ENCODE measurements at regions not wholly inside any gene's neighbourhood (a gene's known extent, or its start where the extent isn't known, plus 50 kb on each side); places are given as distances from the start of the nearest gene placed in this dataset.

DNA sequence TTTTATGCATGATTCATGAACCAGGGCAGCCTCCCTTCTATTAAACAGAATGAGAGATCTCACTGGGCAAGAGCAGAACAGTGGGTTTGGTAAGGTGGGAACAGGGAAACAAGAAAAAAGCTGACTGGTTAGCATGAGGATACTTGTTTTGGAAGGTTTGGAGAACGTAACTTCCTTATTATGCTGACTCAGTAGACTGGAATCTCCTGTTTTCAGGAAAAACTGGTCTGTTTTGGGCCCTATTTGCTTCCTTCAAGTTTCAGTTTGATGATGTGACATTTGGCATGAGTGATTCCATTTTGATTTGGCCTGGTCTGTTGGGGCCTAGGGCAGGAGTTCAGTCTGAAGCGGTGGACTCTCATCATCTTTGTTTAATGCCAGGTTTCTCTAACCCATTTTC is 172.0 kb downstream of the MYLK4 start:
- no peak for TF ChIP-seq FOXP2 (optimal IDR thresholded peaks at IDR 0.05; ENCODE audit: control extremely low read depth, extremely low read length, insufficient read depth)
- TF ChIP-seq POLR2AphosphoS5 (IDR thresholded peaks at IDR 0.05; ENCODE audit: borderline replicate concordance, low read depth, low read length), result no peak
